Right lobe of liver (tissue), 6 donors: ENCODE measurements at regions not wholly inside any gene's neighbourhood (a gene's known extent, or its start where the extent isn't known, plus 50 kb on each side); places are given as distances from the start of the nearest gene placed in this dataset.
A peak's percentile ranks its signal among the peaks of the same experiment; 100 is the strongest.

ENCODE experiments used
- ATAC-seq, 4 donors: fragments of 200-7000 bp; cut with Tn5 transposase; one replicate each; pipeline ENCODE4 v1.9.1; 2020; ENCODE audit warnings: mild to moderate bottlenecking in 4 of 4, moderate library complexity in 4 of 4
- DNase-seq, 3 donors: peaks; one replicate each; pipeline ENCODE4 v3.0.0-alpha.2; 2020
- H3K27ac ChIP-seq, 3 donors: fragments of 200-600 bp; one replicate each; pipeline ENCODE4 v1.8.0; 2022
- H3K27me3 ChIP-seq, 2 donors: fragments of 200-600 bp; one replicate each; pipeline ENCODE4 v1.8.0; 2022
- H3K36me3 ChIP-seq, 4 donors: fragments of 200-600 bp; sonication (generic) in 1 of 4; one replicate each; pipeline versions ENCODE4 v1.5.1 to v1.8.0; 2017 to 2022; ENCODE audit warnings: control low read depth in 1 of 4
- H3K4me1 ChIP-seq, 4 donors: fragments of 200-600 bp; sonication (generic) in 1 of 4; one replicate each; pipeline versions ENCODE4 v1.5.1 to v1.8.0; 2017 to 2022; ENCODE audit warnings: control low read depth in 1 of 4
- H3K4me3 ChIP-seq, 3 donors: fragments of 200-600 bp; one replicate each; pipeline ENCODE4 v1.8.0; 2022
- H3K9me3 ChIP-seq, 4 donors: fragments of 200-600 bp; sonication (generic) in 1 of 4; one replicate each; pipeline versions ENCODE4 v1.5.1 to v1.8.0; 2017 to 2022; ENCODE audit warnings: control low read depth in 1 of 4
- CTCF ChIP-seq, 4 donors: fragments of 200-600 bp in 3 of 4; fragments of 450-650 bp in 1 of 4; IDR thresholded peaks; one replicate each; pipeline versions ENCODE4 v1.5.1 to v1.8.0; 2016 to 2022; ENCODE audit warnings: antibody characterized with exemption in 4 of 4, mild to moderate bottlenecking in 2 of 4
- POLR2A ChIP-seq: fragments of 450-650 bp; IDR thresholded peaks from one replicate; pipeline ENCODE4 v1.6.1; 2017; ENCODE audit warnings: antibody characterized with exemption, mild to moderate bottlenecking
- WGBS: methylation state at CpG from one replicate; pipeline ENCODE4 v1.1.6; 2018; ENCODE audit warnings: low coverage, low lambda C conversion rate; ENCODE audit not compliant: insufficient coverage; ENCODE audit errors: missing lambda C conversion rate; 5-methylcytosine and 5-hydroxymethylcytosine counted together
- intact Hi-C, 2 donors: fragments of 100-400 bp; cut with DNase I; formaldehyde crosslinking; loops; one replicate each; pipeline versions ENCODE4 v1.11.2 to v1.14.1; 2022
- donor health status: DM: no; HTN: yes; CAD: no.
- donor health status: DM: no; HTN: no; CAD: no.
- donor health status: DM: no; HTN: no; CAD: no.
- donor health status: DM: no; HTN: yes; CAD: no.
- donor health status: DM: no; HTN: yes; CAD: no.

GRCh38 chr9:94165592-94166235 lies 81.5 kb downstream of the PTPDC1 start:
- Histone ChIP-seq H3K27ac (peak overlapping the region; percentile 98 to 100 (median 99)), H3K4me1 (peaks cover 0 to 24% (median 6%) of the 10 kb centered on the region in 4 donors), H3K9me3 (no peaks in the 10 kb centered on the region), H3K36me3 (no peaks in the 10 kb centered on the region), H3K4me3 (peak overlapping the region; percentile 14 to 97 (median 84)), H3K27me3 (no peaks in the 10 kb centered on the region)
- 27% methylated on average over 14 of the region's 49 CpGs for WGBS
- ATAC-seq = peak; percentile 90 to 97 (median 93)
- TF ChIP-seq POLR2A (no peak), CTCF (IDR thresholded peaks at IDR 0.05) (peak in 2 of 4 donors; percentile 12 to 25)
- intact Hi-C loops = no loop called here
- DNase-seq = peak; percentile 98 to 99 (median 99)

GRCh38 chr9:94166236-94166975 lies 82.1 kb downstream of the PTPDC1 start:
- H3K9me3 ChIP-seq = no peaks in the 10 kb centered on the region
- peak overlapping the region; percentile 74 to 97 (median 84) for H3K4me3 ChIP-seq
- under 1% methylated on average over 14 of the region's 96 CpGs for WGBS
- H3K27ac ChIP-seq = peak overlapping the region; percentile 98 to 100 (median 99)
- TF ChIP-seq POLR2A = peak; percentile 100
- peak in 3 of 4 donors; percentile 3 to 40 (median 10) for TF ChIP-seq CTCF (IDR thresholded peaks at IDR 0.05)
- intact Hi-C loops = no loop called here
- DNase-seq (peak; percentile 97 to 99 (median 98)), ATAC-seq (peak; percentile 79 to 85 (median 80))
- H3K36me3 ChIP-seq = peaks cover 0 to 5% (median 0%) of the 10 kb centered on the region in 4 donors
- no peaks in the 10 kb centered on the region for H3K27me3 ChIP-seq
- peaks cover 0 to 31% (median 7%) of the 10 kb centered on the region in 4 donors for H3K4me1 ChIP-seq

- ATAC-seq (no peak), DNase-seq (no peak)
- peak overlapping the region; percentile 74 to 97 (median 84) for H3K4me3 ChIP-seq
- peaks cover 0 to 5% (median 0%) of the 10 kb centered on the region in 4 donors for H3K36me3 ChIP-seq
- intact Hi-C loops = no loop called here
- H3K27ac ChIP-seq = peak overlapping the region; percentile 98 to 100 (median 99)
- no peaks in the 10 kb centered on the region for H3K9me3 ChIP-seq
- no peaks in the 10 kb centered on the region for H3K27me3 ChIP-seq
- peaks cover 0 to 37% (median 9%) of the 10 kb centered on the region in 4 donors for H3K4me1 ChIP-seq
- TF ChIP-seq CTCF (IDR thresholded peaks at IDR 0.05) (no peak), POLR2A (peak; percentile 60)
- 0% methylated on average over 18 of the region's 23 CpGs for WGBS
These were observed 82.7 kb downstream of the PTPDC1 start for GRCh38 chr9:94166976-94167346.

- intact Hi-C loops = no loop called here
- H3K9me3 ChIP-seq = no peaks in the 10 kb centered on the region
- 1% methylated on average over 5 of the region's 5 CpGs for WGBS
- H3K36me3 ChIP-seq = peaks cover 0 to 5% (median 0%) of the 10 kb centered on the region in 4 donors
- TF ChIP-seq POLR2A (no peak), CTCF (IDR thresholded peaks at IDR 0.05) (no peak)
- H3K4me3 ChIP-seq = peak overlapping the region; percentile 74 to 97 (median 84)
- ATAC-seq (no peak), DNase-seq (no peak)
- peak overlapping the region; percentile 98 to 100 (median 99) for H3K27ac ChIP-seq
- peaks cover 0 to 42% (median 11%) of the 10 kb centered on the region in 4 donors for H3K4me1 ChIP-seq
- no peaks in the 10 kb centered on the region for H3K27me3 ChIP-seq
These were observed 83.2 kb downstream of the PTPDC1 start for GRCh38 chr9:94167376-94167890.
